ENCODE measurements at regions not wholly inside any gene's neighbourhood (a gene's known extent, or its start where the extent isn't known, plus 50 kb on each side); places are given as distances from the start of the nearest gene placed in this dataset.

GRCh38 chr11:44506375-44507016 is 59.0 kb upstream of the CD82 start:
- Histone ChIP-seq H3K27ac (ENCODE audit: low read depth, low read length) (no peak overlapping the region), H3F3A (ENCODE audit: control insufficient read depth, insufficient read depth) (no peaks in the 10 kb centered on the region), H3K4me2 (ENCODE audit: low read length) (no peak overlapping the region), H3K79me2 (ENCODE audit: control insufficient read depth, low read length) (no peaks in the 10 kb centered on the region), H3K4me1 (ENCODE audit: control insufficient read depth, low read length) (no peaks in the 10 kb centered on the region), H3K27me3 (ENCODE audit: control insufficient read depth, low read length) (no peaks in the 10 kb centered on the region; the same call in none of the 2 replicates), H4K20me1 (ENCODE audit: control insufficient read depth, insufficient read depth, low read depth, low read length) (no peaks in the 10 kb centered on the region), H3K9me2 (replicated peaks; ENCODE audit: control insufficient read depth, low read length) (no peaks in the 10 kb centered on the region), H3K9me3 (ENCODE audit: control insufficient read depth, insufficient read depth, low read length) (no peaks in the 10 kb centered on the region), H3K4me3 (ENCODE audit: low read length) (no peak overlapping the region), H3K36me3 (ENCODE audit: control insufficient read depth, low read length) (no peaks in the 10 kb centered on the region)
- no peak for TF ChIP-seq EZH2phosphoT487 (IDR thresholded peaks at IDR 0.05; ENCODE audit: borderline replicate concordance, low read length)
- TF ChIP-seq CTCF (IDR thresholded peaks at IDR 0.05; ENCODE audit: low read depth, low read length, poor library complexity, severe bottlenecking) = no peak

DNA sequence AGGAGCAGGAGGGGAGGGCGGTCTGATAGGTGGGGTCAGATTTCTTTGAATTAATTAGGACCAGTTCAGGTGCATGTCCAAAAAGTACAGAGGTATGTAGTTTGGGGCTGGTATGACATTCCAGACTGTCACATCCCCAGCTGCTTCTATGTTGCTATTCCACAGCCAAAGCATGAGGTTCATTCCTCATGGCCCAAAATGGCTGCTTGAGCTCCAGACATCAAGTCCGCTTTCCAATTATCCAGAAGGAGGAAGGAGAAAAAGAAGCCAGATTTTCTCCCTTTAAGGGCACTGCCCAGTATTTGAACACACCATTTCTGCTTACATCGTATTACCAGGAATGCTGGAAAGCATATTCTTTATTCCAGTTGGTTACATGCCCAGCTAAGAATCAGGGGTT is 58.0 kb upstream of the CD82 start:
- no peaks in the 10 kb centered on the region for H3K36me3 ChIP-seq (ENCODE audit: control insufficient read depth, low read length)
- no peak overlapping the region for H3K4me3 ChIP-seq (ENCODE audit: low read length)
- H3K27ac ChIP-seq (ENCODE audit: low read depth, low read length) = no peak overlapping the region
- H3K79me2 ChIP-seq (ENCODE audit: control insufficient read depth, low read length) = no peaks in the 10 kb centered on the region
- no peaks in the 10 kb centered on the region for H3K4me1 ChIP-seq (ENCODE audit: control insufficient read depth, low read length)
- no peaks in the 10 kb centered on the region for H4K20me1 ChIP-seq (ENCODE audit: control insufficient read depth, insufficient read depth, low read depth, low read length)
- H3K27me3 ChIP-seq (ENCODE audit: control insufficient read depth, low read length) = no peaks in the 10 kb centered on the region; the same call in none of the 2 replicates
- H3K9me2 ChIP-seq (replicated peaks; ENCODE audit: control insufficient read depth, low read length) = no peaks in the 10 kb centered on the region
- no peaks in the 10 kb centered on the region for H3K9me3 ChIP-seq (ENCODE audit: control insufficient read depth, insufficient read depth, low read length)
- H3F3A ChIP-seq (ENCODE audit: control insufficient read depth, insufficient read depth) = no peaks in the 10 kb centered on the region
- TF ChIP-seq EZH2phosphoT487 (IDR thresholded peaks at IDR 0.05; ENCODE audit: borderline replicate concordance, low read length) (no peak), CTCF (IDR thresholded peaks at IDR 0.05; ENCODE audit: low read depth, low read length, poor library complexity, severe bottlenecking) (no peak)
- H3K4me2 ChIP-seq (ENCODE audit: low read length) = no peak overlapping the region

DNA sequence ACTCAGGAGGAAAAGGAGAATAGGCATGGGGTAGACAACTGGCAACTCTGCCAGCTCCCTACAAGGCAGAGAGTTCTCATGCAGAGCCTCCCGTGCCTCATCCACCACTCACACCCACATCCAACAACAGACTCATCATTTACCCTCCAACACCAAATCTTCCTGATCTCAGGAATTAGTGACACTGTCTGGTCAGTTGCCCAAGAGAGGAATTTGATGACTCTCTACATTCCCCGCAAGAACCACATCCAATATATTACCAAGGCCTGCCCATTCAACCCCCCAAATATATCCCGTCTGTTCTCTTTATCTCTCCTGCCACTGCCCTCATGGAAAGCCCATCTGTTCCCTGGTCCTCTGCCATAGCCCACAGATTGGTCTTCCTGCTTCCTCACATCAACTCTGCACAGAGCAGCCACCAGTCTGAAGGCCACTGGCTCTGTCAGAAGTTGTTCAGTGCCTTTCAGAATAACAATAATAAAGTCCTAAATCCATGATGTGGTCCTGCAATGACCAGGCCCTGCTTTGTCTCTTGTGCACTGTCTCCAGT is 57.5 kb upstream of the CD82 start:
- TF ChIP-seq CTCF (IDR thresholded peaks at IDR 0.05; ENCODE audit: low read depth, low read length, poor library complexity, severe bottlenecking) (no peak), EZH2phosphoT487 (IDR thresholded peaks at IDR 0.05; ENCODE audit: borderline replicate concordance, low read length) (no peak)
- H3K4me2 ChIP-seq (ENCODE audit: low read length) = no peak overlapping the region
- no peaks in the 10 kb centered on the region for H3K79me2 ChIP-seq (ENCODE audit: control insufficient read depth, low read length)
- no peaks in the 10 kb centered on the region for H3K9me3 ChIP-seq (ENCODE audit: control insufficient read depth, insufficient read depth, low read length)
- no peaks in the 10 kb centered on the region for H3K4me1 ChIP-seq (ENCODE audit: control insufficient read depth, low read length)
- no peaks in the 10 kb centered on the region for H3K9me2 ChIP-seq (replicated peaks; ENCODE audit: control insufficient read depth, low read length)
- no peaks in the 10 kb centered on the region for H3K36me3 ChIP-seq (ENCODE audit: control insufficient read depth, low read length)
- no peaks in the 10 kb centered on the region; the same call in 1 of the 2 replicates for H3K27me3 ChIP-seq (ENCODE audit: control insufficient read depth, low read length)
- H3K4me3 ChIP-seq (ENCODE audit: low read length) = no peak overlapping the region
- H3F3A ChIP-seq (ENCODE audit: control insufficient read depth, insufficient read depth) = no peaks in the 10 kb centered on the region
- H4K20me1 ChIP-seq (ENCODE audit: control insufficient read depth, insufficient read depth, low read depth, low read length) = no peaks in the 10 kb centered on the region
- H3K27ac ChIP-seq (ENCODE audit: low read depth, low read length) = no peak overlapping the region
